ENCODE measurements at regions not wholly inside any gene's neighbourhood (a gene's known extent, or its start where the extent isn't known, plus 50 kb on each side); places are given as distances from the start of the nearest gene placed in this dataset.

DNA sequence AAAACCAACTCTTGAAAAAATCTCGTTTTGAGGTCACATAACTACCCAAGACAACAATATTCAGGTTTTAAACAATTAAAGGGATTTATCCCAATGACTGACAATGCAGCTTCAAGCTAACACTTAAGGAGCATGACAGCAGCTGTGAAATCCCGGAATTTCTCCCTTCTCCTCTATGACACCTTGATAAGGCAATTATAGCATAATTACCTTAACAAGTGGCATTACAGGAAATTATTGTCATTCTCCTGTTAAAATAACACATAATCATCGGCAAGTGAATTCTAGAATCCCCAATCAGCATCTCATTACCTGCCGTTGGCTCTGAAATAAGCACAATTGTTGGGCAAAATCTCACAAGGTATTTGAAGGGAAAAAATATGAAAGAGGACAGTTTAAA is 417.0 kb upstream of the PFKP start:
- Mint-ChIP-seq H3K36me3 (ENCODE audit: insufficient read depth in 2 of 2) (no peaks in the 10 kb centered on the region), H3K27ac (no peak overlapping the region), H3K27me3 (ENCODE audit: low read depth) (peaks cover 4% of the 10 kb centered on the region), H3K4me1 (ENCODE audit: low read depth) (no peaks in the 10 kb centered on the region), H3K4me3 (no peak overlapping the region), H3K9me3 (no peaks in the 10 kb centered on the region)
- no peak for DNase-seq
- no peak for ATAC-seq (replicated peaks in 1 of 2)

DNA sequence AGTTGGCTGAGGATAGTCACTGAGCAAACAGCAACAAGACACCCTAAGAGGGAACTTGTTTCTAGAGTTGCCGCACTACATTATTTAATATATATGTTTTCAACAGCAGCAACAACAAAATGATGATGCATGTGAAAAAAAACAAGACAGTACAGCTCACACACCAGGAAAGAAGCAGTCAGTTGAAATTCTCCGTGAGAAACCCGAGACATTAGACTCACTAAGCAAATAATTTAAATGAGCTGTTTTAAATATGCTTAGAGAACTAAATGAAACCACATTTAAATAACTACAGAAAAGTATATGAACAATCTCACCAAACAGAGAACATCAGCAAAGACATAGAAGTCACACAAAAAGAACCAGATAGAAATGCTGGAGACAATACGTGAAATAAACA is 426.3 kb upstream of the PFKP start:
- Mint-ChIP-seq H3K27ac (no peak overlapping the region), H3K27me3 (ENCODE audit: low read depth) (peaks cover 8% of the 10 kb centered on the region), H3K4me3 (no peak overlapping the region), H3K4me1 (ENCODE audit: low read depth) (no peaks in the 10 kb centered on the region), H3K36me3 (ENCODE audit: insufficient read depth in 2 of 2) (no peaks in the 10 kb centered on the region), H3K9me3 (no peaks in the 10 kb centered on the region)
- ATAC-seq (replicated peaks in 1 of 2) = no peak
- DNase-seq = no peak

DNA sequence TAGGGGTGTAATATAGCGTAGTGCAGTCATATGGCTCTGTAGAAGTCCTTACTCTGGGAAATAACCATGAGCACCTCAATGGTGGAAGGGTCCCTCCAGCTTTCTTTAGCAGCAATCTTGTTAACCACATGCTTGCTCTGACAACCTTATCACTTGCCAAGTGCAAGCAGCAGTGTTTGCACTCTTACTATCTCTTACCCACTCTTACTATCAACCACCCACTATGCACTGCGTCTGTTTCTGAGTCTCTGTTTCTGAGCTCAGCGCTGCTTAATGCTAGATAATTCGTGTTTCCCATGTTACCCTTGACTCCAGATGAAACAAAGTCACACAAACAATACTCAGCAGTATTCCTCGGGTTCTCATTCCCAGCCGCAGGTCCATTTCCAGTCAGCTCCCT is 433.7 kb upstream of the PFKP start:
- Mint-ChIP-seq H3K36me3 (ENCODE audit: insufficient read depth in 2 of 2) (no peaks in the 10 kb centered on the region), H3K9me3 (no peaks in the 10 kb centered on the region), H3K4me3 (no peak overlapping the region), H3K27me3 (ENCODE audit: low read depth) (no peaks in the 10 kb centered on the region), H3K27ac (no peak overlapping the region), H3K4me1 (ENCODE audit: low read depth) (no peaks in the 10 kb centered on the region)
- no peak for DNase-seq
- no peak for ATAC-seq (replicated peaks in 1 of 2)

DNA sequence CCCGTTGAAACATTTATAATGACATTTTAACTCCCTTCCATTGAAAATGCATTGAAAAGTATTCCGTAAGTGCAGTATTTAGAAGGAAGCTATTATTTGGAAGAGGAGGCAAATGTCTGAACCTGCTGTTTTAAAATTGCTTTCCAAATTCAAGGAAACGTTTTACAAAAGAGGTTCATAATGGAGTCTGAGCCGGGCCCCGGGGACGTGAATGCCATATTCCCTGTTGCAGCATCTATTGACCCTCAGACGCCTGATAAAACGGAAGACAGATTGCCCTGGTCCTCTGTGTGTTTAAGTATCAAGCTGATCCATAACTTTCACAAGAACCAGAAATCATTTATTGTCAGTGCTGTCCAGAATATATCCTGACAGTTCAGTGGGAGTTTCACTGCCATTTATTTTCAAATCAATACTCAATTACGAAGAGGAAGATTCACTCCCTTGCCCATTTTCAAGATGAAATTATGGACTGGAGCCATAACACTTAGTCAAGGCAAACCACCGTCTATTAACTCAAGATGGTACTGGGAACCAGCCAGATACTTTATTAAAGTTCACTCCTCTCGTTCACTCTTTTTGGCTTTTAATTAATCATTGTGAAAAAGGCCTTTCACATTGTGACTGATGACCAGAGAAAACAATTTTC is 435.7 kb upstream of the PFKP start:
- Mint-ChIP-seq H3K27me3 (ENCODE audit: low read depth) (no peaks in the 10 kb centered on the region), H3K9me3 (no peaks in the 10 kb centered on the region), H3K36me3 (ENCODE audit: insufficient read depth in 2 of 2) (no peaks in the 10 kb centered on the region), H3K4me1 (ENCODE audit: low read depth) (no peaks in the 10 kb centered on the region), H3K27ac (no peak overlapping the region), H3K4me3 (no peak overlapping the region)
- DNase-seq = no peak
- ATAC-seq (replicated peaks in 1 of 2) = no peak

DNA sequence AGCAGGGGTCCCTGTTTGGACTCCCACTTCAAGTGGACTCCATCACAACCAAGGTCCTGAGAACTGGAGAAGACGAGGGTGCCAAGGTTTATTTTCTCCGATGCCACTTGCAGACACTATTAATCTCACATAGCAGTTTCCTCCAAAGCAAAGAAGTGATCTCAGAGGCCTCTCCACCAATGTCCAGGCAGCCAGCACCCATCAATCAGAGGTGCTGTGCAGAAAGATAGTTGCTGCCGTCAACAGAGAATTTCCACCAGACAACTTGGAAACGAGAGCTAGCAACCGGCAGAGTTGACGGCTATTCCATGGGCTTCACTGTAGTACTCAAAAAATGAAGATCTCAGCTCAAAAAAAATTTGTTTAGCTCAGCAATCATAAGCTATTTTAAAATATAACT is 438.6 kb upstream of the PFKP start:
- no peak for ATAC-seq (replicated peaks in 1 of 2)
- Mint-ChIP-seq H3K36me3 (ENCODE audit: insufficient read depth in 2 of 2) (no peaks in the 10 kb centered on the region), H3K9me3 (no peaks in the 10 kb centered on the region), H3K27ac (no peak overlapping the region), H3K4me1 (ENCODE audit: low read depth) (no peaks in the 10 kb centered on the region), H3K27me3 (ENCODE audit: low read depth) (no peaks in the 10 kb centered on the region), H3K4me3 (no peak overlapping the region)
- DNase-seq = no peak

DNA sequence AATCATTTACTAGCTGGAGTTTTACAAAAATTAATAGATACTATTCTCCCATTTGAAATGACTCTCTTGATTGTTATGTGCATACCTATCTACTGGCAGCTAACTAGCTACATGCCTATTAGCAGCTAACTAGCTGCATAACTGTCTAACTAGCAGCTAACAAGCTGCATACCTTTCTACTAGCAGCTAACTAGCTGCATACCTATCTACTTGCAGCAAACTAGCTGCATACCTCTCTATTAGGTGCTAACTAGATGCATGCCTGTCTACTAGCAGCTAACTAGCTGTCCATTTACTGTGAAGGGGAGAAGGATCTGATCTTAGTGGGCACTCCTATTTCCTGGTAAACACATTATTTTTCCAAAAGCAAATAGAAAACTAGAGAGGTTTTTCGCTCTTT is 439.4 kb upstream of the PFKP start:
- H3K4me3 Mint-ChIP-seq = no peak overlapping the region
- ATAC-seq (replicated peaks in 1 of 2) = no peak
- no peaks in the 10 kb centered on the region for H3K36me3 Mint-ChIP-seq (ENCODE audit: insufficient read depth in 2 of 2)
- H3K9me3 Mint-ChIP-seq = no peaks in the 10 kb centered on the region
- no peak overlapping the region for H3K27ac Mint-ChIP-seq
- DNase-seq = no peak
- H3K4me1 Mint-ChIP-seq (ENCODE audit: low read depth) = no peaks in the 10 kb centered on the region
- no peaks in the 10 kb centered on the region for H3K27me3 Mint-ChIP-seq (ENCODE audit: low read depth)

DNA sequence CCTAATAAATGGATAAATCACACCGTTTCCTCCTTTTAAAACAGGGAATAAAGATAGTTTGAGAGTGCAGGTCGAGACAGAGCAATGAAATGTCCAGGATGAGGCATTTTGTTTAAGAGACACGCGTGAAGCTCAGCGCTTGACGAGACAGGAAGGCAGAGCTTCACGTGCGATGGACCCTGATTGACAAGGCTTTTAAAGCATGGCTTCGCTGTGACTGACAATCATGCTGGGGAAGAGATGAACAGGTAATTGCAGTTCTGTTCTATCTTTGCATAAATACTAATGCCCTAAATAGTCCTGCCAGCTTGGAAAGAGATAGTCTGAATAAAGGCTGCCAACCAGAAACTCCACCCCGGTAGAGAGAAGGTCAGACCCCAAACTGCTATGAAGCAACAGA is 442.3 kb upstream of the PFKP start:
- DNase-seq = no peak
- Mint-ChIP-seq H3K4me3 (no peak overlapping the region), H3K9me3 (no peaks in the 10 kb centered on the region), H3K27me3 (ENCODE audit: low read depth) (no peaks in the 10 kb centered on the region), H3K36me3 (ENCODE audit: insufficient read depth in 2 of 2) (no peaks in the 10 kb centered on the region), H3K27ac (no peak overlapping the region), H3K4me1 (ENCODE audit: low read depth) (no peaks in the 10 kb centered on the region)
- no peak for ATAC-seq (replicated peaks in 1 of 2)

DNA sequence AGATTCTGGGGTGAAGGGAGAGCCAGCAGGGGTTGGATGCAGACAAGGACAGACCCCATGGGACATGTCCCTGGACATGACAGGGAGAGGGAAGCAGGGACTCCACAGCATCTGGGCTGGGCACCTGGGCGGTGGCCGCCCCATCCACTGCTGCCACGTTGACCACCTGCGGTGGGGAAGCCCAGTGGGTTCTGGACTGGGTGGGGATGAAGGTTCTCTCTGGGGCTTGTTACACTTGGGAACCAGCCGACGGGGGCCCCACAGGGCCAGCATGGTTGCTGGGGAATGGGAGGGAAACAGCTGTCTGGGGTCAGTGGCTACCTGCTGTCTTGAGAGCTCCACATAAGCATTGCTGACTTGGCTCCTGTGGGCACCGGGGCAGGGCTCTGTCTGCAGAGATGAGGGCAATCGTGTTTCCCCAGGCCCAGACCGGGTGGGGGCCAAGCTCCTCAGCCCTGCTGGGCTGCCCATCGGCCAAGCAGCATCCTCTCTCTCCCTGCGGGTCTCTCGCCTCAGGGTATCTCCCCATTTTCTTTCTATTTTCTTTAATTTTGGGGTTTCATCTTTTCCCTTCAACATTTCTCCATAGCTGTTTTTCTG is 443.6 kb upstream of the PFKP start:
- no peaks in the 10 kb centered on the region for H3K9me3 Mint-ChIP-seq
- H3K36me3 Mint-ChIP-seq (ENCODE audit: insufficient read depth in 2 of 2) = no peaks in the 10 kb centered on the region
- H3K4me1 Mint-ChIP-seq (ENCODE audit: low read depth) = no peaks in the 10 kb centered on the region
- no peak for ATAC-seq (replicated peaks in 1 of 2)
- H3K4me3 Mint-ChIP-seq = no peak overlapping the region
- H3K27ac Mint-ChIP-seq = no peak overlapping the region
- no peak for DNase-seq
- no peaks in the 10 kb centered on the region for H3K27me3 Mint-ChIP-seq (ENCODE audit: low read depth)

DNA sequence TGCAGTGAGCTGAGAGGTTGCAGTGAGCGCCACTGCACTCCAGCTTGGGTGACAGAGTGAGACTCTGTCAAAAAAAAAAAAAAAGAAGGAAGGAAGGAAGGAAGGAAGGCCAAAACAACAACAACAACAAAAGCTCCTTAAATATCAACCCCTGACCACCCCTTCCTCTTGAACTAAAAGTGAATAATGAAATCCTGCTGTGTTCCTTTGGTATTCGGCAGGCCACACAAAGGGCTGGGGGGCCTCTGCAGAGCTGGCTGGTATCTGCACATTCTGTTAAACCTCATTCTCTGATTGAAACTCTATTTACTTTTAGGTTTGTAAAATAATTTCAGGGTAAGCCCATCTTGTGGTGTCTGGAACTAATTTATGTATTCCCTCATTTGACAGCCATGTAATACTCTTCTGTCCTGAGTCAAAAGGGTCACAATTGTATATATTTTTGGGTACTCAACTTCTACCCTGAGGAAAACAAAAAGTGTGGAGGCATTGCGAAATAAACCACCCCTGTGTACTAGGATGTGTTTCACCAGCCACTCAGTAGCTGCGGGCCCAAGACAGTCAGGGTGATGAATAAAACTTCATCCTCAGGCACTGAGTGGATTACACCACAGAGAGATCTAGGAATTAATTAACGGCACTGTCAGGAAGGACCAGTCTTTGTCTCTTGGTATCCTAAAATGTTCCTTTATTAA is 446.4 kb upstream of the PFKP start:
- ATAC-seq (replicated peaks in 1 of 2) = no peak
- DNase-seq = no peak
- Mint-ChIP-seq H3K4me3 (no peak overlapping the region), H3K27me3 (ENCODE audit: low read depth) (peaks cover 14% of the 10 kb centered on the region), H3K4me1 (ENCODE audit: low read depth) (no peaks in the 10 kb centered on the region), H3K36me3 (ENCODE audit: insufficient read depth in 2 of 2) (no peaks in the 10 kb centered on the region), H3K27ac (no peak overlapping the region), H3K9me3 (no peaks in the 10 kb centered on the region)

DNA sequence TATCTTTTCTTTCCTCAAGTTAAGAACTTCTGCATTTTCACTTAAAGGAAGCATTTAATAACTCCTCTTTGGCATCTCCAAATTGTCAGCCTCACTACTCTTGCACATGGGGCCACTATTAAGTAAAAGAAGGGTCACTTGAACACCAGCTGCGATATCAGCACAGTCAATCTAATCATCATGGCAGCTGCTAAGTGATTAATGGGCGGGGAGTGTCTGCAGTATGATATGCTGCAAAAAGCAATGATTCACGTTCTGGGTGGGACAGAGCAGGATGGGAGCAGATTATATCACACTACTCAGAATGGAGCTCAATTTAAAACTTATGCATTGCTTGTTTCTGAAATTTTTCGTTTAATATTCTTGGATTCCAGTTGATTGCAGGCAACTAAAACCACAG is 447.4 kb upstream of the PFKP start:
- no peak for DNase-seq
- no peaks in the 10 kb centered on the region for H3K9me3 Mint-ChIP-seq
- no peaks in the 10 kb centered on the region for H3K36me3 Mint-ChIP-seq (ENCODE audit: insufficient read depth in 2 of 2)
- ATAC-seq (replicated peaks in 1 of 2) = no peak
- H3K27ac Mint-ChIP-seq = no peak overlapping the region
- no peaks in the 10 kb centered on the region for H3K4me1 Mint-ChIP-seq (ENCODE audit: low read depth)
- H3K27me3 Mint-ChIP-seq (ENCODE audit: low read depth) = peaks cover 14% of the 10 kb centered on the region
- H3K4me3 Mint-ChIP-seq = no peak overlapping the region

DNA sequence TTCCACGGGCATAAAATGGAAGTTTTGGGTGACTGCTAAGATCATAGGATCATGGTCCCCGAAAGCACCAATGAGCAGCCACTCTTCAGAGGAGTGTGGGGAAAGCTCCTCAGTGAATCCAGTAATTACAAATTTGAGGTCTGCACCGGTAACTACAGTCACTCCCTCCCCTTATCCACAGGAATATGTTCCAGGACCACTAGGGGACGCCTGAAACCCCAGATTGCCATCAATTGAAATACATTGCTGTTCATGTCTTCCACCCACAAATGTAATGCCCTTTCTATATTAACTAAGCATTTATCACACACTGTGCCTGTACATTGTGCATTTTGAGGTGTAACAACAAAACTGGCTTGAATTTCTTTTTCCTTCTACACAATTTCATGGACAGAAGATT is 447.9 kb upstream of the PFKP start:
- H3K4me3 Mint-ChIP-seq = no peak overlapping the region
- ATAC-seq (replicated peaks in 1 of 2) (no peak), DNase-seq (no peak)
- peaks cover 14% of the 10 kb centered on the region for H3K27me3 Mint-ChIP-seq (ENCODE audit: low read depth)
- H3K27ac Mint-ChIP-seq = no peak overlapping the region
- H3K36me3 Mint-ChIP-seq (ENCODE audit: insufficient read depth in 2 of 2) = no peaks in the 10 kb centered on the region
- no peaks in the 10 kb centered on the region for H3K4me1 Mint-ChIP-seq (ENCODE audit: low read depth)
- no peaks in the 10 kb centered on the region for H3K9me3 Mint-ChIP-seq

DNA sequence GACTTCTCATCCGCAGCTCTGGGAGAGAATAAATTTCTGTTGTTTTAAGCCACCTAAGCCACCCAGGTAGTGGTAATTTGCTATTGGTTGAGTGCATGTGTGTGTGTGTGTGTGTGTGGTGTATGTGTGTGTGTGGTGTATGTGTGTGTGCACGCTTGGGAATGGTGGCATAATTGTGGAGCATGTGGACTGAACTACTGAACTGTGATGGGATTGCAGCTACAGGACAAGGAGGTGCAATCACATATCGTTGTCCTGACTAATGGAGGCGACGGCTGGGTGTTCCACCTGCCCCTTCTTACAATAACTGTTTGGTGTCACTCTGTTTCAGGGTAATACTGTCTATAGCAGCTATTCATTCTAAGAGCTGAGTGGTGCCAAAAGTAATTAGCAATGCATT is 448.7 kb upstream of the PFKP start:
- no peaks in the 10 kb centered on the region for H3K4me1 Mint-ChIP-seq (ENCODE audit: low read depth)
- peaks cover 14% of the 10 kb centered on the region for H3K27me3 Mint-ChIP-seq (ENCODE audit: low read depth)
- H3K27ac Mint-ChIP-seq = no peak overlapping the region
- no peaks in the 10 kb centered on the region for H3K36me3 Mint-ChIP-seq (ENCODE audit: insufficient read depth in 2 of 2)
- DNase-seq = no peak
- no peak for ATAC-seq (replicated peaks in 1 of 2)
- H3K4me3 Mint-ChIP-seq = no peak overlapping the region
- H3K9me3 Mint-ChIP-seq = no peaks in the 10 kb centered on the region

DNA sequence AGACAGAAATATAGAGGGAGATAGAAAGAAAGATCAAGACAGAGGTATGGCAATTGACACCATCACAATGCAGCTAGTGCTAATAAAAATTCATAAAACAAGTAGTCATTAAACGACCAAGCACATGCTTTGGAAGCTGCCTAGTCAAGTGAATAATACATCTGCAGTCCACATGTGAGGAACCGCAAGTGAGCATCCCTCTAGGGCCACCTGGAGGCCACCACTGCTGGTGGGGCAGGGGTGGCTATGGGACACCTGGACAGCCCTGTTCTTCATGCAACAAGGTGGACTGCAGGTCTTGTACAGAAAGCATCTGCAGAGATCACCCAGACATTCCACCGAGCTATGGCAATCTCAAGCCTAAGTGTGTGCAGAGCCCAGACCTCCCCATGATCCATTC is 451.1 kb upstream of the PFKP start:
- no peak overlapping the region for H3K27ac Mint-ChIP-seq
- H3K4me3 Mint-ChIP-seq = no peak overlapping the region
- ATAC-seq (replicated peaks in 1 of 2) (no peak), DNase-seq (no peak)
- peaks cover 4 to 5% of the 10 kb centered on the region in 2 donors for H3K9me3 Mint-ChIP-seq
- peaks cover 14% of the 10 kb centered on the region for H3K27me3 Mint-ChIP-seq (ENCODE audit: low read depth)
- peaks cover 0 to 2% of the 10 kb centered on the region in 2 donors for H3K36me3 Mint-ChIP-seq (ENCODE audit: insufficient read depth in 2 of 2)
- no peaks in the 10 kb centered on the region for H3K4me1 Mint-ChIP-seq (ENCODE audit: low read depth)

DNA sequence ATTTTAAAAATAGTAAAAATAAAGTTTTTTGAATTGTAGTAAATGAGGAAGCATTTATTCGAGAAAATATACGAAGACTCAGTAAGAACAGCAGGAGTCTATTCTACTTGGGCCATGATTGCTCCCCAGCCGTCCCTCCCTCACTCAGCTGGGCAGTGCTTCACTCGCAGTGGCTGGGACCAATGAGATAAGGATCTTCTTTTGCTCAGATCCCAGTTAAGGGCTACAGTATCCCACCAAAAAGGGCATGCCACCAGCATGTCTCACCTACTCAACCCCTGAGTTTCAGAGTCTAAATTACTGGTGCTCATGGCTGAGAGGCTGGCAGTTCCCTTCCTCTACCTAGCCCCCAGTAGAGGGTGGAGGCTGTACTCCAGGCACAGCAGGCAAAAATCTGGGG is 455.7 kb upstream of the PFKP start:
- peaks cover 4 to 5% of the 10 kb centered on the region in 2 donors for H3K9me3 Mint-ChIP-seq
- ATAC-seq (replicated peaks in 1 of 2) = no peak

More for the DNA sequence above, 455.7 kb upstream of the PFKP start:
- no peak for DNase-seq
- Mint-ChIP-seq H3K27me3 (ENCODE audit: low read depth) (peaks cover 8% of the 10 kb centered on the region), H3K27ac (no peak overlapping the region), H3K4me1 (ENCODE audit: low read depth) (no peaks in the 10 kb centered on the region), H3K36me3 (ENCODE audit: insufficient read depth in 2 of 2) (peaks cover 0 to 2% of the 10 kb centered on the region in 2 donors), H3K4me3 (no peak overlapping the region)
